HepG2 (cell line): ENCODE measurements at regions not wholly inside any gene's neighbourhood (a gene's known extent, or its start where the extent isn't known, plus 50 kb on each side); places are given as distances from the start of the nearest gene placed in this dataset.

ENCODE experiments used
- CBFB ChIP-seq: sonication (generic); formaldehyde crosslinking; IDR thresholded peaks from 2 replicates; pipeline ENCODE4 v1.4.0; 2020; ENCODE audit warnings: missing genetic modification reagents
- E2F2 ChIP-seq: sonication (generic); formaldehyde crosslinking; IDR thresholded peaks from 2 replicates; pipeline ENCODE4 v1.4.0; 2020; ENCODE audit warnings: missing genetic modification reagents, borderline replicate concordance
- FOXA3 ChIP-seq: IDR thresholded peaks from 2 replicates; pipeline ENCODE4 v1.6.1; 2016; ENCODE audit warnings: missing genetic modification reagents, missing compliant biosample characterization
- HIVEP1 ChIP-seq: sonication (generic); formaldehyde crosslinking; IDR thresholded peaks from 2 replicates; pipeline ENCODE4 v1.4.0; 2020; ENCODE audit warnings: mild to moderate bottlenecking, missing genetic modification reagents
- KAT7 ChIP-seq: IDR thresholded peaks from 2 replicates; pipeline ENCODE4 v1.6.1; 2018; ENCODE audit warnings: borderline replicate concordance, missing compliant biosample characterization
- MED1 ChIP-seq: sonication (generic); formaldehyde crosslinking; IDR thresholded peaks from 2 replicates; pipeline ENCODE4 v1.4.0; 2020; ENCODE audit warnings: missing genetic modification reagents
- PAWR ChIP-seq: sonication (generic); formaldehyde crosslinking; IDR thresholded peaks from 2 replicates; pipeline ENCODE4 v1.4.0; 2020; ENCODE audit warnings: missing genetic modification reagents, mild to moderate bottlenecking, borderline replicate concordance
- PRMT3 ChIP-seq: sonication (generic); formaldehyde crosslinking; IDR thresholded peaks from 2 replicates; pipeline ENCODE4 v1.8.1; 2022; ENCODE audit warnings: low read depth, mild to moderate bottlenecking, moderate library complexity, missing genetic modification reagents, borderline replicate concordance
- RERE ChIP-seq: IDR thresholded peaks from 2 replicates; pipeline ENCODE4 v1.6.1; 2016; ENCODE audit warnings: low read depth, missing genetic modification reagents, missing compliant biosample characterization
- RFXANK ChIP-seq: IDR thresholded peaks from 2 replicates; pipeline ENCODE4 v1.6.1; 2016
- ZEB1 ChIP-seq: IDR thresholded peaks from 2 replicates; pipeline ENCODE4 v1.6.1; 2012; ENCODE audit warnings: mild to moderate bottlenecking, low read depth, inconsistent platforms; ENCODE audit not compliant: insufficient replicate concordance
- ZFP36L2 ChIP-seq: sonication (generic); formaldehyde crosslinking; IDR thresholded peaks from 2 replicates; pipeline ENCODE4 v1.4.0; 2020; ENCODE audit warnings: missing genetic modification reagents
- ZNF224 ChIP-seq: sonication (generic); formaldehyde crosslinking; IDR thresholded peaks from 2 replicates; pipeline ENCODE4 v1.5.0; 2020; ENCODE audit warnings: mild to moderate bottlenecking, missing genetic modification reagents
- ZNF556 ChIP-seq: sonication (generic); formaldehyde crosslinking; IDR thresholded peaks from 2 replicates; pipeline ENCODE4 v1.4.0; 2020; ENCODE audit warnings: mild to moderate bottlenecking, missing genetic modification reagents, borderline replicate concordance
- ZNF749 ChIP-seq: sonication (generic); formaldehyde crosslinking; IDR thresholded peaks from 2 replicates; pipeline ENCODE4 v1.8.0; 2022; ENCODE audit warnings: mild to moderate bottlenecking, missing genetic modification reagents, moderate library complexity, borderline replicate concordance
- ZSCAN20 ChIP-seq: sonication (generic); formaldehyde crosslinking; IDR thresholded peaks from 2 replicates; pipeline ENCODE4 v1.4.0; 2020; ENCODE audit warnings: missing genetic modification reagents, mild to moderate bottlenecking, borderline replicate concordance
- TF ChIP-seq, protein P1 (sequence below): sonication (generic); formaldehyde crosslinking; IDR thresholded peaks from 2 replicates; pipeline ENCODE4 v1.4.0; 2020; ENCODE audit warnings: missing genetic modification reagents
- TF ChIP-seq, protein P2 (sequence below): fragments of 450-650 bp; IDR thresholded peaks from 2 replicates; pipeline ENCODE4 v1.6.1; 2017
- TF ChIP-seq, protein P3 (sequence below): sonication (generic); formaldehyde crosslinking; IDR thresholded peaks from 2 replicates; pipeline ENCODE4 v1.4.0; 2020; ENCODE audit warnings: mild to moderate bottlenecking, missing genetic modification reagents, borderline replicate concordance

- no peak for TF ChIP-seq RERE (CRISPR knock-in tag)
- TF ChIP-seq, protein P1, sequence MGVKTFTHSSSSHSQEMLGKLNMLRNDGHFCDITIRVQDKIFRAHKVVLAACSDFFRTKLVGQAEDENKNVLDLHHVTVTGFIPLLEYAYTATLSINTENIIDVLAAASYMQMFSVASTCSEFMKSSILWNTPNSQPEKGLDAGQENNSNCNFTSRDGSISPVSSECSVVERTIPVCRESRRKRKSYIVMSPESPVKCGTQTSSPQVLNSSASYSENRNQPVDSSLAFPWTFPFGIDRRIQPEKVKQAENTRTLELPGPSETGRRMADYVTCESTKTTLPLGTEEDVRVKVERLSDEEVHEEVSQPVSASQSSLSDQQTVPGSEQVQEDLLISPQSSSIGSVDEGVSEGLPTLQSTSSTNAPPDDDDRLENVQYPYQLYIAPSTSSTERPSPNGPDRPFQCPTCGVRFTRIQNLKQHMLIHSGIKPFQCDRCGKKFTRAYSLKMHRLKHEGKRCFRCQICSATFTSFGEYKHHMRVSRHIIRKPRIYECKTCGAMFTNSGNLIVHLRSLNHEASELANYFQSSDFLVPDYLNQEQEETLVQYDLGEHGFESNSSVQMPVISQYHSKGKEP (CRISPR knock-in tag), result no peak
- TF ChIP-seq KAT7 (CRISPR knock-in tag), result no peak
- TF ChIP-seq PAWR, result no peak
- TF ChIP-seq RFXANK (CRISPR knock-in tag), result no peak
- TF ChIP-seq, protein P2, sequence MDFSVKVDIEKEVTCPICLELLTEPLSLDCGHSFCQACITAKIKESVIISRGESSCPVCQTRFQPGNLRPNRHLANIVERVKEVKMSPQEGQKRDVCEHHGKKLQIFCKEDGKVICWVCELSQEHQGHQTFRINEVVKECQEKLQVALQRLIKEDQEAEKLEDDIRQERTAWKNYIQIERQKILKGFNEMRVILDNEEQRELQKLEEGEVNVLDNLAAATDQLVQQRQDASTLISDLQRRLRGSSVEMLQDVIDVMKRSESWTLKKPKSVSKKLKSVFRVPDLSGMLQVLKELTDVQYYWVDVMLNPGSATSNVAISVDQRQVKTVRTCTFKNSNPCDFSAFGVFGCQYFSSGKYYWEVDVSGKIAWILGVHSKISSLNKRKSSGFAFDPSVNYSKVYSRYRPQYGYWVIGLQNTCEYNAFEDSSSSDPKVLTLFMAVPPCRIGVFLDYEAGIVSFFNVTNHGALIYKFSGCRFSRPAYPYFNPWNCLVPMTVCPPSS, result no peak
- TF ChIP-seq ZNF556 (CRISPR knock-in tag), result no peak
- TF ChIP-seq PRMT3 (CRISPR knock-in tag), result no peak
- no peak for TF ChIP-seq ZNF224
- TF ChIP-seq ZNF749 (CRISPR knock-in tag), result no peak
- peak; percentile 34; the same call in 1 of the 2 replicates for TF ChIP-seq HIVEP1
- TF ChIP-seq ZEB1, result no peak
- no peak for TF ChIP-seq MED1 (CRISPR knock-in tag)
- no peak for TF ChIP-seq ZFP36L2 (CRISPR knock-in tag)
- no peak for TF ChIP-seq E2F2 (CRISPR knock-in tag)
- no peak for TF ChIP-seq CBFB
- TF ChIP-seq ZSCAN20 (CRISPR knock-in tag), result no peak
- TF ChIP-seq, protein P3, sequence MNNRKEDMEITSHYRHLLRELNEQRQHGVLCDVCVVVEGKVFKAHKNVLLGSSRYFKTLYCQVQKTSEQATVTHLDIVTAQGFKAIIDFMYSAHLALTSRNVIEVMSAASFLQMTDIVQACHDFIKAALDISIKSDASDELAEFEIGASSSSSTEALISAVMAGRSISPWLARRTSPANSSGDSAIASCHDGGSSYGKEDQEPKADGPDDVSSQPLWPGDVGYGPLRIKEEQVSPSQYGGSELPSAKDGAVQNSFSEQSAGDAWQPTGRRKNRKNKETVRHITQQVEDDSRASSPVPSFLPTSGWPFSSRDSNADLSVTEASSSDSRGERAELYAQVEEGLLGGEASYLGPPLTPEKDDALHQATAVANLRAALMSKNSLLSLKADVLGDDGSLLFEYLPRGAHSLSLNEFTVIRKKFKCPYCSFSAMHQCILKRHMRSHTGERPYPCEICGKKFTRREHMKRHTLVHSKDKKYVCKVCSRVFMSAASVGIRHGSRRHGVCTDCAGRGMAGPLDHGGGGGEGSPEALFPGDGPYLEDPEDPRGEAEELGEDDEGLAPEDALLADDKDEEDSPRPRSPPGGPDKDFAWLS (CRISPR knock-in tag), result no peak
- TF ChIP-seq FOXA3, result peak; percentile 92
Measured at GRCh38 chr6:156273065-156273711, 504.0 kb upstream of the ARID1B start (continued).
